CD4-positive, alpha-beta T cell treated with Interleukin-6 for 4 hours (primary cell): ENCODE measurements at regions not wholly inside any gene's neighbourhood (a gene's known extent, or its start where the extent isn't known, plus 50 kb on each side); places are given as distances from the start of the nearest gene placed in this dataset.

ENCODE experiments used
- DNase-seq: peaks from one replicate; pipeline ENCODE4 v3.0.0-alpha.2; 2020; ENCODE audit warnings: mixed read lengths

DNA sequence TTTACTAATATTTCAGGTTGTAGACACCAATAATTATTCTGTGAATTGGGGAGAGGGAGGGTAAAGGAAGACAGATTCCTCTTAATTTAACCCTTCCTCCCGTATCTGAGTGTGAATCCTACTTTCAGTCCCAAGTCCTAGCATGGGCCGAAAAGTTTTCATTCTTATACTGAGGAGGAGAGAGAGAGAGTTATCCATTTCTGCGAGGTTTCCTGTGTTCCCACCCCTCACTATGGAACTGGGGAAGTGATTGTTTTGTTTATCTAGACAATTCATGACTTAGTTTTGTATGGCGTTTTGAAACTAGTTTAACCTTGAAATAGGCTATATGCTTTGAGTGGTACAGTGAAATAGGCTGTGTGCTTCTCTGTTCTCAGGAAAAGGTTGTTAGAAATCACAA, 134.0 kb upstream of the DPYD start:
- DNase-seq = no peak

DNA sequence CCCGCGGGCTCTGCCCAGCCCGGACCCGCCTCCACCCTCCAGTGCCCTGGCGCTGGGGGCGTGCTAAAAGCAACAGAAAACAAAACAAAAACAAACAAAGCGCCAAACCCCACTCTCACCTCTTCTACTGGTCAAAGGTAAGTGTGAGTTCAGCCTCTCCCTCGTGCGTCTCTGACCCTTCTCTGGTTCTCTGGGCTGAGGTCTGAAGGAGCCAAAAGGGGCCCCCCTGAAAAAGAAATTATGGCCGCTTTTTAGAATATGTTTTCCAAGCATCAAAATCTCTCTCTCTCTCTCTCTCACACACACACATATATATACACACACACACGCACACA, 133.5 kb upstream of the DPYD start:
- DNase-seq = no peak

DNA sequence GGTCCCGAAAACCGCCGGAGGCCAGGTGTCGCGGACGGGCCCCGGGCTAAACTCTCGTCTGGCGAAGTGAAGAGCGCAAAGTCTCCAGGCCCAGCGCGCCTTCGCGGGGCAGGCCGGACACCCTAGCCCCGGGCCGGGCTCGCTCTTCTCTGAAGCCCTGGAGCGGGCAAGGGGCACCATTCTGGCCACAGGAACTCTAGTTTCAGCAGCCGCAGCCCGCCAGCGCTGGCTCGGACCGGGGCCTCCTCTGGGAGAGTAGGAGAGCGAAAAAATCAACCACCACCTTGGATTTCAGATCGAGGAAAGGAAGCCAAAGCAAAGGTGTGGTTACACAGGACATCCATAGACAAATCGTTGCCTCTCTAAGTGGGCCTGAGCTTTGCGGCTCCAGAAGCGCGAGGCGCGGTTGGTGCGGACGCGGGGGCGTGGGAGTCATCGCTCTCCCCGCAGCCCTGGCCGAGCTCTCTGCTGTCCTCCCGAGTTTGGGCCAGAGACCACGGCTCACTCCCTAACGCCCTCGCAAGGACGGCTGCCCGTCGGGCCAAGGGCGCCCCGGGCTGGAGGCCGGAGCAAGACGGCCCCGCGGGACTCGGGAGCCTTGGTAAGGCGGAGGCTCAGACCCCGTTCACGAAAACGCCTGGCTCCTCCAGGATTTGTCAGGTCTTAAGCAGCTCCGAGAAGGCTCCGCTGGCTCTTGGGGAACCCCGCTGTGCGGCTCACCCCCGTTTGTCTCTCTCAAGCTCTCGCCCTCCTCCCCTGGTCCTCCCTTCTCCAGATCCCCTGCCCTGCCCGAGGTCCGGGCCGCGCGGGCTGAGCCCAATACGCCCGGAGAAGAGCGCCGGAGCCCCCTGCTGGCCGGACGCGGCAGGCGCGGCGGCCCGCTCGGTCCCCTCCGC, 132.9 kb upstream of the DPYD start:
- peak; percentile 57 for DNase-seq

DNA sequence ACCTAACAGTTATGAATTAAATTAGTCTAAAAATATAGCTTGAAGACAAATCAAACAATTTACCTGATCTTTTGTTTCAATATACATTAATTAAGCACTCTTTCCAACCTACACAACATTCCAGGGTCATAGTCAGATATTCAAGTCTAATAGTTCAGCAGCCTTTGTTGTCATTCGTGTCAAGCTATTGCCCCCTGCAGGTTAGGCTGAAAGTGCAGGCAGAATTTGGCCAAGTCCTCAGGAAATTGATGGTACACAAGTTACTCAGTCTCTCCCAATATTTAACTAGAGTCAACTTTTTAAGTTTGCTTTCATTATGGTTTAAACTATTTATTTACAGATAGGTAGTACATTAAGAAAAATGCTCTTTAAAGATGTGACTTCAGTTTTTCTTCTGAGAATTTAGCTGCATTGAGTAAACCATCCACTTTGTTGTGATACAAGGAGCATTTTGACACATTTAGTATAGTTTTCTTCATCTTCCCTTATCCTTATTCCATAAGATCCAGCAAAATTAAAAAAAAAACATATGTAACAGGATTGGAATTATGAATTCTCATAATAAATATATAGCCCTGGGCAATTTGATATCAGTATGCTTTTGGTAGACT, 130.3 kb upstream of the DPYD start:
- peak; percentile 74 for DNase-seq

DNA sequence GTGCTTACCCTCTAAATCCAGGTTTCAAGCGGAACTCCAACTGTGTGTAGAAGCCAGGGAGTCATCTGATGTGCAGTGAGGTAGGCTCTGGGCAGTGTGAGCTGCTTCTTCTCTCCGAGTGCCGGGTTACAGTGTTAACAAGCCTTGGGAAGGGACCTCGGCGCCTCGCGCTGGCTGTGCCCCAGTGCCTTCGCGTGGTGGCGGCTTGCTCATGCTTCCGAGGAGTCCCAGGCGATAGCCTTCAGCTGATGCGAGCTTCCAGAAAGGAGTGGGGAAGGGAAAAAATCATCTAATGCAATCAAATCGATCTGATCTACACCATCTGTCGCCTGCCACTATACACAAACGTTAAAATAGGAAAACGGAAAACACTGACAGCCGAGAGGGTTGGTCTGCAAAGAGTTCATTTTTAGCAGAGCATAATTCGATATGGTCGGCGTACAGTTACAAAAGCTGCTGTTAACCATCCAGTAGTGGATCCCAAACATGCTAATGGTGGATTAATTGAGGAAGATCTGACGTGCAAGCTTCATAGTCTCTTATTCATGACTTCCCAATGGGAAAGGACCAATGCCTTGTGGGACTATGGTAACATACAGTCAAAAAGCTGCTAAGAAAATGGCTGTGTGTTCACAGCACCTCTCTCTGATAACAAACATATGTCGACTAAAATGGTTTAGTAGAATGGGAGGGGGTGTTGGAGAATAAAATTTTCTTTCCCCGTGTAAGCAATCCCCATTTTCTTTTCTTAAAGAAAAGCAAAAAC, 128.7 kb upstream of the DPYD start:
- no peak for DNase-seq

DNA sequence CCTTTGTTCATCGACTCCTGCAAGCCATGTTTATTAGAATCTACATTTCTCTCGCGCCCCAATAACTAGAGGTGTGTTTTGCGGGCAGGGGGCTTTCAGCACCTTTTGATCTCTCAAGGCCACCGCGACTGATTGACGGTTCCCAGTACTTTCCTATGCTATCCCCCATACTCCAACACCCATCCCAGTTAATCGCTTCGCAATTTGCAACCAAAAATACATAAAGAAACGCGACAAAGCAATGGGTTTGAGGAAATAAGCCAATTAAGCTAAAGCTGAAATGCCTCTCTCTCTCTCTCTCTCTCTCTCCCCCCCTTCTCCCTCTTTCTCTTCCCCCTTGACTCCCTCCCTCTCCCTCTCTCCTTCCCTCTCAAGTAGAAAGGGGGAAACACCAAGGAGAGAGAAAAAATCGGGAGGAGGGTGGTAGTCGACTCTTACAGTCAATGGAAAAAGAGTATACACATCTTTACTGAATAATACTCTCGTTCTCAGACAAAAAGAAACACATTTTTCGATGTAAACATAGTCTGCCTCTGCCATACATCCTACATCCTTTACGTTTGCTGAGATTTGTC, 128.0 kb upstream of the DPYD start:
- no peak for DNase-seq

DNA sequence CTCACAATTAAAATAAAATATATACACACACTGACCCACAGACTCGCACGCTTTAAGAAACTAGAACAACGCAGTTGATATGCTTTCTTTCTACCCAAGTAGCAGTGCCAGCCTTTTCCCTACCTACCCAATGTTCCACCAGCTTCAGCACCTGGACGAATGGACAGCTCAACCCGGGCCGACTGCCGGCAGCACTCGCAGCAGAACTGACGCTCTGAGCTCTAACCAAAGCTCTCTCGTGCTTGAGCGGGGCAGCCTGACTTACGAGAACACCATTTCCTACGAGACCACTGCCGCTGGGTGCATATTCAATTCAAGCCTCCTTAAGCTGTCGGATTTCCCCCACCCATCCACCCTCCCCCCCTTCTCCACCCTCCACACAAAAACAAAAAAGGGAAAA, 127.4 kb upstream of the DPYD start:
- peak; percentile 52 for DNase-seq

DNA sequence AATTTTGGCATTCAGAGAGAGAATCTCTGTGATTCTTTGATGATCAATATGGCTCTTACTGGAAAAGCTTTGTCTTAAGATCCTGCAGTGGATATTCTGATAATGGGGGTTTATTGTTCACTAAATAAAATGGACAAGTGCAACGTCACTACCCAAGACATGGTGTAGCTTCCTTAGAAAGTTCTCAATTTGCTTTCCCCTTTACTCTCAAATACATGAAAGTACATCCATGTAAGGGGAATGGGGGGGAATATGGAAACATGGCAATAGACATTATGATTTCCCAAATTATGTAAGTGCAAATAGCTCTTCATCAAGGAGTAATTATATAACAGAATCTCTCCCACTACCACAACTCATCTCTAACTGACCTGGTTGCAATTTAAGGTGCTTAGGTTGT, 126.3 kb upstream of the DPYD start:
- DNase-seq = no peak

DNA sequence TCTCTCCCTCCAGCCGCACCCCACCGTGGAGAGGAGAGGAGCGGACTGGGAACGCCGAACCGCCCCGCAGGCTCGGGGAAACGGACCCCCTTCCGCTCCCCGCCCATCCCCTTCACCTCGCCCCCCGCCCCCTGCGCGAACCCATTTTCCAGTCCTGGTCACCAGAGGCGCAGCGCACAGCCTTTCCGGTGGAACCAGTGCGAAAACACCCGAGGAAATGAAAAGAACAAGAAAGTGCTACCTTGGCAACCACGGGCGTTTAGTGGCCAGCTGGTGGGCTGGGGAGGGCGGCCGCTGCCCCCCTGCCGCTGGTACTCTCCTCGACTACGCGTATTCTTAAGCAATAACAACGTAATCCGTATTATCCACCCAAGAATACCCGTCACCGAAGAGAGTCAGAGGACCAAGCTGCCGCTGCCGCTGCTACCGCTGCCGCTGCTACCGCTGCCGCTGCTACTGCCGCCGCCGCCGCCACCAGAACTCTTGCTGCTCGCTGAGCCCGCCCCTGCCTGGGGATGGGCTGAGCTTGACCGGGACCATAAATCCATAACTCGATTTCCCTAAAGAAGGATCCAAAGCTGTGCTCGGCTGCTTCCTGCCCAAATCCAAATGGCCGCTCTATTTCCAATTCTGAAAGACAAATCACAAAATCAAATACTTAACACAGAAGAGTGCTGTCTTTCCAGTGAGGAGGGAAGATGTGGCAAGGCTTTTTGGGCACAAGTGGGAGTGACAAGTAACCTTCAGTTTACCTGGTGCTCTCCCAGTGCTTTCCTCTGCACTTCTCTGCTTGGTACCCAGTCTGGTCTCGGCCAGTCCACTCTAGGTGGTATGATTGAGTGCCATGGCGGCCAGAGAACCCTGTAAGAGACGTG, 125.2 kb upstream of the DPYD start:
- peak; percentile 8 for DNase-seq

DNA sequence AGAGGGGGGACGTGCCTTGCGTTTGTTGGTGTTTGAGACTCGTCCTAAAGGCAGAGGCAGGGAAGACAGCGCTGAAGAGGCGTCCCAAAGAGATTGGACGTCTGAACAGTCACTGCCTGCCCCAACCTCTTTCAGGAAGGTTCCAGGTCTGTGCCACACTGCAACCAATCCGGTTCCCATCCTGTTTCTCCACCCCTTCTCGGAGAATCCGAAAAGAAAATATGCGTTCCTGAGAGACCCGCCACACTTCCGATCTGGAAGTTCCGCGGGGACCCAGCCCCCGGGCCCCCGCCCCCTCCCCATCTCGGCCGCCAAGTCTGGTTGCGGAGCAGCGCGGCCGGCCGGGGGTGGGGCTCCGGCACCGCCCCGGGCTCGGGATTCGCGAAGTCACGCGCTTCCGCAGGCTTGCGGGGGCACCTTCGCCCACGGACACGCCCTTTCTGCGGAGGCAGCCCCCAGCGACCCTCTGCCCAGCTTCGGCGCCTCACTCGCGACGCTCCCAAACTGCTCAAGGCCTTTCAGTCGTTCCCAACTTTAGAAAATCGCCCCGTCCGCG, 124.5 kb upstream of the DPYD start:
- no peak for DNase-seq

DNA sequence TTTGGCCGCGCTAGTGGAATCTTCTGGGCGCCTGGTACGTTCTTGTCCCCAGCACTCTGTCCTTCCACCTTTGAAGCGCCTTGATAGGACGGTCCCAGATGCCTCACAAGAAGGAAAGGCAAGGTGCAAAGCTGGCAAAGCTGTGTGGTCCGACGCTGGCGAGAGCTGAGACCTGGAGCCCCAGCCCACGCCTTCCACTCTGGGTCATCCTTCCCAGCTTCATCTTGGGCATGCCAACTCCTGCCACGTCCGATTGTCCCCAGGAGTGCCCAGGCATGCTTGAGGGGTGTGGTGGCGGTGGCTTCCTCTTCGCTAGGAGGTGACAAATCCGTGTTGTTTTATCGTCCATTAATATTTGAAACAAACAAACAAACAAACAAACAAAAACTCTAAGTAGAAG, 123.9 kb upstream of the DPYD start:
- no peak for DNase-seq

DNA sequence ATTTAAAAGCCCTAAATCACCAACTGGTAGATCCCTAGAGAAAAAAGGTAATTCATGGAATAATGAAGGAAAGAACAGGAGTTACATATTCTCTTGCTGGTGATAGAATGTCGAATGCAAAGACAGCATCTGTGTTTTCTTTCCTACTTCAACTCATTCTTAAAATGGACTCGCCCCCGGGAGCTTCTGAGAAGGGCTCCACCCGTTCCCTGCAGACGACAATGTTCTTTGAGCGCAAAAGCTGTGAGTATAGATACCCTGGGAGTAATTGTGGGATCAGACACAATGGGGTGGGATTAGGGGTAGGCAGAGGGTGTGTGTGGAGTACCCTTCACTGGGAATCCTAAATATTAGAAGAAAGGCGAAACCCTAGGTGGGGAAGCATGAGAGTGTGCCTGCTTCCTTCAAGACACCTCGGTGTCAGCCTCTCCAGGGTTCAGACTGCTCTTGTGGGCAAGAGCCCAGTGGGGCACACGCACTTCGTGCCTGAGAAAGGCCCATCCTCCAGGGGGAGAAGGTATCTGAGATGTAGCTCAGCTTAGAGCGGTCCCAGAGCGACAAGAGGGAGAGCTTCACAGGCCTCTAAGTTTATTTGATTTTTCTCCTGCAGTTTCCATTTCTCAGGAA, 123.3 kb upstream of the DPYD start:
- DNase-seq = no peak

DNA sequence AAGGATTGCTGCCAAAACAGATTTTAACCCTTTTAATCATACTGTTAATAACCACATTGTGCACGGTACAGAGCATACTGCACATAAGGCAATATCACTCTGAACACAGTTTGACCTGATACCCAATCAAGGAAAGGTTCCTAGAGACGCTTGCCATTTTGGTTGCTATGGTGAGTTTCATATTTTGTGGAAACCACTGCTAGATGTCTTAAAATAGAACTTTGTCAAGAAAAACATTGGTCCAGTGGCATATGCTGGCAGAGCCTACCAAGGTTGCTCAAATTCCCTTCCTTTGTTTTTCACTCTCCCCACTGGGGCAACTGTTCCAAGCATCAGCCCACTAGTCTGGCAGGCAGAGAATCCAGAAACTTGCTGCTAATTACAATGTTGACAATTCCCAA, 114.8 kb upstream of the DPYD start:
- no peak for DNase-seq

DNA sequence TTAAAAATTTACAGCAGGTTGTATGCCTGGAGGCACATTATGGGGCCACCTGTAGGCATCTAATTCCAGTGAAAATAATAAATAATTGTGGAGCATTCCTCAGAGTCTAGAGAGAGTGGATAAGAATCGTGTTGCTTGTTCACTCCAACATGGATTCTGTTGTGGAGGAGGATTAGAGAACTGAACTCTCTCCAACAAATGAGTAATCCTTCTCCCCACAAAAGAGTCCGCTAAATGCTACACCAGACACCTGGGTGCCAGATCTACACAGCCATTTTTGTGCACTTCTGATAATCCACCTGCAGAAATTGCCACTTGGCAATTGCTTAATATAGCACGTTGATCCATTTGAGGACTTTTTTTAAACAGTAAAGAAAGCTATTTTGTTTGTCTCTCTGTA, 113.7 kb upstream of the DPYD start:
- DNase-seq = no peak

DNA sequence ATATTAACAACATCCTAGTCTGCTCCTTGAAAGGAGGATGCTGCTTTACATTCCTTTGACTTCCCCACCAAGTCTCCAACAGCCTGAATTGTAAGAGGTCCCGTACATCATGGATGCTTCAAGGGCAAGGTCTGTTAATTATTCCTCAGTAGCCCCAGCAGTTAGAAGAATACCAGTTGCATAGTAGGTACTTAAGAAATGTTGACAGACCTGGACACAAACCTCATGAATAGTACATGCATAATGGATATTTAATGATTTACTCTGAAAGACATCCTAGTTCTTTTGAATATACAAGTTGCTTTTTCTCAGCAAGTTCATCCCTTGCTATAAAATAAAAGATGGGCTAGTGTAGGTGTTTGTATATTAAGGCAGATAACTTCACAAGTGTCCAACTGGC, 112.1 kb upstream of the DPYD start:
- DNase-seq = no peak

DNA sequence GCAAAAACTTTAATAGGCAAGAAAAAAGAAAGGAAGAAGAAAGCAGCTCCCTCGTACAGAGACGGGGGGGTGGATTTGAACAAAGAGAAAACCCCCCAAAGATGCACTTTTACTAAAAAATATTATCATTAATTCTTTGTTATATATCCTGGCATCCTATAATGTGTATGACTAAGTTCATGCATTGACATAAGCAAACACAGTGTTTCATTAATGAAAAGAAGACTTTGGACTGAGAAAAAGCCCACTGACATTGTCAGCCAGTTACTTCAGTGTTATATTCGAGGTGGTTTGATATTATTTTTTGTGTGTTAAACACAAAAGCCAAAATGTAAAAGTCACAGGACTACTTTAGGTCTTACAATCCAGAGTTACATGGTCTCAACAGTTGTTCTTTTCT, 110.1 kb upstream of the DPYD start:
- DNase-seq = no peak

DNA sequence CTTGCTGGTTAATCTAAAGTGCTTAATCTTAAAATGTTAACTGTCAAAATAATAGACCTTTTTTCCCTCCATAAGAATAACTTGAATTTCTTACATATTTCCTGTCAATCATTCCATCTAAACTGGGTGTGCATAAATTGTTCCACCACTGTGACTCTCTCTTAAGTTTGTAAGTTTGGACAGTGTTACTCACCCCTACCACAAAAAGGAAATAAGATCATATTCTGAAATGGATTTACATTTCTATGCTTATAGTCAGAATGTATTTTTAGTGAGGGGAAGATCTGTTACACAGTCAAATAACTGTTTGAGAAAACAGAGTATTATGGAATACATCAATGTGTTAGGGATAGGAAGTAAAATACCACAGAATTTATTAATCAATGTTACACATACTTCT, 109.6 kb upstream of the DPYD start:
- DNase-seq = no peak

DNA sequence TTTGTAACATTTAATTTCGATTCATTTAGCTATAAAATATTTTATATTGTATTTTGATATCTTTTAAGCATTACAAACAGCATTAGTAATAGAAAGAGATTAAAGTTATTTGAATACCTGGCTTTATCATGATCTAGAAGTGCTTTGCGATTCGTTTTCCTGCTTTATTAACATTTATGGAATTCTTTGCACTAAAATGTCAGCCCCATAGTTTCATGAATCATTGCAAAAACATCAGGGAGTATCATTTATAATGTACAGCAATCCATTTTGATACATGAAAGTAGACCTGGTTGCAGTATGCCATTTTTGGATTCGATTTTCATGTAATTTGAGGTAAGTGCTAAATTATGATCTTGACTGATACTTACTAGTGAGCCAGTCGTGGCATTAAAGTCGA, 108.0 kb upstream of the DPYD start:
- no peak for DNase-seq

DNA sequence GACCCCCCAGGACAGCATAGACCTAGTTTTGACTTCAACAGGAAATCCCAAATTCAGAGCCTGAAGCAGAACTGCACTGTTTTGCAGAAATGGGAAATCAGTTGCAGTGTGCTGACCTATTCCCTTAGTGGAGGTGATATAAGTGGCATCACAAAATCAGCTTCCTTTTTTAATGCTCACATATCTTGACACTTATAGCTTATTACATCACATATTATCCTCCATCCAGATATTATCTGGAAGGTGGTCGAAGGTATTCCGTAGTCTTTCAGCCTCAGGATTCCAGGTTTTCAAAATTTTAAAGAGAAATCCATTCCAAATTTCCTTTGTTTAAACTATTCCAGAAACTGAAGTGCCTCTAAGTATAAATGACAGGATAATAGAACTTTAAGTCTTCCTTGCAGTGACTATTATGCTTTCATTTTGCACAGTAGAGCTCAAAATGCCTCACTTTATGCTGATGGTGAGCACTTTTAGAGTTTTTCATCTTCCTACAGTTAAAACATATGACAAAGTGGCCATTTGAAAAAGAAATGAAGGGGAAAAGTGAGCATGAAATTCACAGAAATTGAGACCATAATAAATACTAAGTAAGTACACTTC, 106.4 kb upstream of the DPYD start:
- DNase-seq = no peak

DNA sequence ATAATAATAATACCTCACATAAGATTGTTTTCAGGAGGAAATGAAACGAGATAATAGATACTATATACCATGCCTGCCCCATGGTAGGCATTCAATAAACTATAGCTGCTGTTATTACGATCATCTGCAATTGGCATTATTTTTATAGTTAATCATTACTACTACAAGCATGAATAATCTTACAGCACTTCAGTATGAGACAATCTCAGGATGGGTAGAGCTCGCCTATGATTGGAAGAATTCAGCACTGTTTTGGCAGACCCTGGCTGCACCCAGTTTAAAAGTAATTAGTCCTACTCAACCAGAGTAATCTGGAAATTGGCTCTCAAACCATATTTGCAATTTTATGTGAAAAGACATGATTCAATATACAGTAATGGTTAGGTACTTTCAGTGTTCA, 105.0 kb upstream of the DPYD start:
- no peak for DNase-seq

DNA sequence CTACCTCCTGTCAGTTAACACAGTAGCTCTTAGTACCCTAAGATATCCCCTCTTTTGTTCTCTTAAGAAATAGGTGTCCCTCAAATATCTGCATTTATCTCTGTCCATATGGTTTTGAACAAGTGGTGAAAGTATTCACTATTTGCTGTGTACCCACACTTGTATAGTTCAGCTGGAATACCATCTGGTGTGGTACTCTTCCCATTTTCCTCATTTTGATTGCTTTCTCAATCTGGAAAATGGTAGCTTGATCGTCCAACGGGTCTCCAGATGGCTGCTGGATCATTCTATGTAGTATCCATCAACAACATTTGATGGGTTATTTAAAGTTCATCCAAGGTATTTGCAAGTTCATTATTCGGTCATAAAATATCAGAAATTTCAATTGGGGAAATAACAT, 100.3 kb upstream of the DPYD start:
- no peak for DNase-seq
